ENCODE measurements at regions not wholly inside any gene's neighbourhood (a gene's known extent, or its start where the extent isn't known, plus 50 kb on each side); places are given as distances from the start of the nearest gene placed in this dataset.

DNA sequence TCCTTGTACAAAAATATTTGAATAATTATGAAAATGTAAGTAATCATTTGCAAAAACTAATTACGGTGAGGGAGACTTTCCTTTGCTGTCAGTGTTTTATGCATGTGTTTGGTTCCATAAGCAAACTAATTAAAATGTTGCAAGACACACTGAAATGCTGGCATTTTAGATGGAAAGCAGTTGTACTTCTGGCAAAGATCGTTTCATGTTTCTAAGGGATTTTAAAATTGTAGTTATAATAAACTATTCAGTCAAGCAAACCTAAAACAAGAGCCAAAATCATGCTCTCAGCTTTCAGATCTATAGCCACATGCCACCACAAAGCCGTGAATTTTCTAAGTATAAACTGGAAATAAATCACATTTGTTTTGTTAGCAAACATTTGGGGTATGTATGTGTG, 240.1 kb upstream of the ZNF385D start:
- intact Hi-C loops (cut with DNase I; ENCODE audit: low total_unique reads), result no loop called here

DNA sequence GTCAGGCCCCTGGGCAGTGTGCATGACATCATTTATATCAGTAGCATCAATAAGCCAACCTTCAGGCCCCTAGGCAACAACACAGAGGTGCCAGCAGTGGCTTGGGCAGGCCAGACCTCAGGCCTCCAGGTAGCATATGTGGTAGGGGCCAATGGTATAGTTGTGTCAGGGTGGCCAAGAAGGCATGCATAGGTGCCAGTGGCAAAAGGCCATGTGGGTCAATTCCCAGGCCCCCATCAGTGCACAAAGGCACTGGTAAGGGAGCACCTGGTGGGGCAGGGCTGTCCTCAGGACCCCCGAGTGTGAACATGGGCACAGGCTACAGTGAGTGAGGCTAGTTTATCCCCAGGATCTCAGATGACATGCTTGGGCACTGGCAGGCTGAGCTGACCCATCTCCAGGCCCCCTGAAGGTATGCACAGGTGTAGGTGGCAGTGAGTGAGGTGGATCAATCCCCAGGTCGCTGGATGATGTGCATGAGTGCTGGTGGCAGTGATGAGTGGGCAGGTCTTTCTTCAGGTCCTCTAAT, 244.1 kb upstream of the ZNF385D start:
- Histone ChIP-seq H3K36me3 (no peaks in the 10 kb centered on the region), H3K9me3 (peaks cover 0 to 3% of the 10 kb centered on the region in 2 donors), H3K4me3 (no peak overlapping the region), H3K27ac (no peak overlapping the region), H3K27me3 (no peaks in the 10 kb centered on the region), H3K4me1 (no peaks in the 10 kb centered on the region)
- DNase-seq (ENCODE audit: low spot score in 2 of 2), result no peak
- intact Hi-C loops (cut with DNase I; ENCODE audit: low total_unique reads), result no loop called here
- TF ChIP-seq, protein P1, sequence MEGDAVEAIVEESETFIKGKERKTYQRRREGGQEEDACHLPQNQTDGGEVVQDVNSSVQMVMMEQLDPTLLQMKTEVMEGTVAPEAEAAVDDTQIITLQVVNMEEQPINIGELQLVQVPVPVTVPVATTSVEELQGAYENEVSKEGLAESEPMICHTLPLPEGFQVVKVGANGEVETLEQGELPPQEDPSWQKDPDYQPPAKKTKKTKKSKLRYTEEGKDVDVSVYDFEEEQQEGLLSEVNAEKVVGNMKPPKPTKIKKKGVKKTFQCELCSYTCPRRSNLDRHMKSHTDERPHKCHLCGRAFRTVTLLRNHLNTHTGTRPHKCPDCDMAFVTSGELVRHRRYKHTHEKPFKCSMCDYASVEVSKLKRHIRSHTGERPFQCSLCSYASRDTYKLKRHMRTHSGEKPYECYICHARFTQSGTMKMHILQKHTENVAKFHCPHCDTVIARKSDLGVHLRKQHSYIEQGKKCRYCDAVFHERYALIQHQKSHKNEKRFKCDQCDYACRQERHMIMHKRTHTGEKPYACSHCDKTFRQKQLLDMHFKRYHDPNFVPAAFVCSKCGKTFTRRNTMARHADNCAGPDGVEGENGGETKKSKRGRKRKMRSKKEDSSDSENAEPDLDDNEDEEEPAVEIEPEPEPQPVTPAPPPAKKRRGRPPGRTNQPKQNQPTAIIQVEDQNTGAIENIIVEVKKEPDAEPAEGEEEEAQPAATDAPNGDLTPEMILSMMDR (IDR thresholded peaks at IDR 0.05), result no peak
- TF ChIP-seq POLR2AphosphoS5 (IDR thresholded peaks at IDR 0.05) (no peak), POLR2A (IDR thresholded peaks at IDR 0.05) (no peak)

More for the DNA sequence above, 240.1 kb upstream of the ZNF385D start:
- DNase-seq (ENCODE audit: low spot score in 2 of 2), result no peak
- peaks cover 0 to 3% of the 10 kb centered on the region in 2 donors for H3K9me3 ChIP-seq
- no peak overlapping the region for H3K4me3 ChIP-seq
- no peaks in the 10 kb centered on the region for H3K36me3 ChIP-seq
- no peaks in the 10 kb centered on the region for H3K4me1 ChIP-seq
- no peak overlapping the region for H3K27ac ChIP-seq
- H3K27me3 ChIP-seq, result no peaks in the 10 kb centered on the region
- no peak for TF ChIP-seq POLR2A (IDR thresholded peaks at IDR 0.05)
- TF ChIP-seq POLR2AphosphoS5 (IDR thresholded peaks at IDR 0.05), result no peak
- TF ChIP-seq, protein P1 (IDR thresholded peaks at IDR 0.05), result no peak

DNA sequence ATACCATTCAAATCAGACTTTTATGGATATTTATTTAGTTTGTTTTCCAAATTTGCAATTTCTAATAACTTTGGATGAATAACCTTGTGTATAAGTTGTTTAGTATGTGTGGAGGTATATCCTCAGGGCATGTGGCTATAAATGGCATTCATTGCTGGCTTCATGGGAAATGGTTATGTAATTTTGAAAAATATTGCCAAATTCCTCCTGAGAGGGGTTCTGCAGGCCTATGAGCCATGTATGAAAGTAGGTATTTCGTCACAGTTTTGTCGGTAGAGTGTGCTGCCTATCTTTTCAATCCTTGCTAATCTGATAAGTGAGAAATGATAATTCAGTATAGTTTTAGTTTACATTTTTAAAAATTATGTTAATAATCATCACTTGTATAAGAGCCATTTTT, 256.4 kb upstream of the ZNF385D start:
- TF ChIP-seq, protein P1 (IDR thresholded peaks at IDR 0.05), result no peak
- TF ChIP-seq POLR2A (IDR thresholded peaks at IDR 0.05) (no peak), POLR2AphosphoS5 (IDR thresholded peaks at IDR 0.05) (no peak)
- no peak for DNase-seq (ENCODE audit: low spot score in 2 of 2)
- intact Hi-C loops (cut with DNase I; ENCODE audit: low total_unique reads), result no loop called here
- no peaks in the 10 kb centered on the region for H3K36me3 ChIP-seq
- no peak overlapping the region for H3K4me3 ChIP-seq
- H3K4me1 ChIP-seq, result no peaks in the 10 kb centered on the region
- peaks cover 0 to 7% of the 10 kb centered on the region in 2 donors for H3K9me3 ChIP-seq
- H3K27ac ChIP-seq, result no peak overlapping the region
- H3K27me3 ChIP-seq, result no peaks in the 10 kb centered on the region

DNA sequence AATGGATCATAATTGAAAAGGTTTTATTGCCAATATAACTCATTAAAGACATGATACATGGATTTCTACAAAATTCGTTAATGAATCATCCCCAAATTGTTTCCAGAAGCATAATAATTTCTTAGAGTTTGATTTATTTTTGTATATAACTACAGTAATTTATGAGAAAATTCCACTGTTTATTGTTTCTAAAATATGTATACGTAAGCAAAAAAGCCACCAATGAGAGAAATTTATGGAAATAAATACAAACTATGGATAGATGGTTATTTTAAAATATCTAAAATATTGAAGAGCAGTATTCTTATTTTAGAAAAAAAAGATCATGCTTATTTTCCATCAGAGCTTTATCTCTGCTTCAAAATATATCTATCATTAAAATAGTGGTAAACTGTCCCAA, 260.0 kb upstream of the ZNF385D start:
- H3K36me3 ChIP-seq, result no peaks in the 10 kb centered on the region
- no peak overlapping the region for H3K4me3 ChIP-seq
- TF ChIP-seq POLR2A (IDR thresholded peaks at IDR 0.05) (no peak), POLR2AphosphoS5 (IDR thresholded peaks at IDR 0.05) (no peak)
- TF ChIP-seq, protein P1 (IDR thresholded peaks at IDR 0.05), result no peak
- intact Hi-C loops (cut with DNase I; ENCODE audit: low total_unique reads), result no loop called here
- no peaks in the 10 kb centered on the region for H3K27me3 ChIP-seq
- no peak overlapping the region for H3K27ac ChIP-seq
- no peaks in the 10 kb centered on the region for H3K4me1 ChIP-seq
- no peak for DNase-seq (ENCODE audit: low spot score in 2 of 2)
- no peaks in the 10 kb centered on the region for H3K9me3 ChIP-seq

DNA sequence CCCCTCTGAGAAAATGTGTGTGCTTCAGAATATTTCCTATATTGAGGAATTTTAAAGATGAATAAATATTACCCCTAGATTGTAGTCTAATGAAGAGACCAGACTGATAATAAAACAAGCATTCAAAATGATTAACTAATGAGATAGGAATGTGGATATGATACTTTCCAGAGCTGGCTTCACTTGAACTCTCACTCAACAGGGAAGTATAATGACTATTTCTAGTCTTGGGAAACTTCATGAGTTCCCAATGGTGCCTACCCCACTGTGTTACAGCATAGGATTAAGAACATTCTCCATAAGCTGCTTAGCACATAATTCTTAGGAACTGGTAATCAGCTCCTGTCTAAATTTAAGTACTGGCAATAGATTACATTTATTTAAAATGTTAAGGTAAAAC, 261.5 kb upstream of the ZNF385D start:
- Histone ChIP-seq H3K36me3 (no peaks in the 10 kb centered on the region), H3K27me3 (no peaks in the 10 kb centered on the region), H3K4me3 (no peak overlapping the region), H3K9me3 (no peaks in the 10 kb centered on the region), H3K4me1 (no peaks in the 10 kb centered on the region), H3K27ac (no peak overlapping the region)
- TF ChIP-seq, protein P1 (IDR thresholded peaks at IDR 0.05), result no peak
- no peak for TF ChIP-seq POLR2AphosphoS5 (IDR thresholded peaks at IDR 0.05)
- TF ChIP-seq POLR2A (IDR thresholded peaks at IDR 0.05), result no peak
- intact Hi-C loops (cut with DNase I; ENCODE audit: low total_unique reads), result no loop called here
- DNase-seq (ENCODE audit: low spot score in 2 of 2), result no peak
